Activated T-cell treated with anti-CD3 and anti-CD28 coated beads, Interleukin-2, amount 50 U/mL, for 48 hours (primary cell): ENCODE measurements at regions not wholly inside any gene's neighbourhood (a gene's known extent, or its start where the extent isn't known, plus 50 kb on each side); places are given as distances from the start of the nearest gene placed in this dataset.

Experiments
- DNase-seq, 2 experiments: peaks; one replicate each; pipeline ENCODE4 v3.0.0-alpha.2; 2020

DNA sequence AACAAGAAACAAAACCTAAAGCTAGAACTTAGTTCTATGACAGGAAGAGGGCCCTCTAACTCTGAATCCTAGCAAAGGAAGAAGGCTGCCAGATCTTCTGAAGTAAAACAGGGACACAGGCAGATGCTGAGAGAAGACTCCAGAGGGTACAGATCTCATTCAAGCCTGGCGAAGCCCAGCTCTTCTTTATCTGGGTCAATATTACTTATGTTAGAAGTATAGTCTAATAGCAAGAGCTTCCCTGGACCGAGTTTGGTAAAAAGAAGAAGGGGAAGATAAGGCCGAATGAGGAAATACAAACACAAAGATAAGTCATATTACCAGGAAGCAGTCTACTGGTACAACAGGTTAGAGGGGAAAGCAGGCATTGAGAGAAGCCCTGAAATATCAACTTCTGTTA is 79.9 kb upstream of the CCDC91 start:
- no peak for DNase-seq

DNA sequence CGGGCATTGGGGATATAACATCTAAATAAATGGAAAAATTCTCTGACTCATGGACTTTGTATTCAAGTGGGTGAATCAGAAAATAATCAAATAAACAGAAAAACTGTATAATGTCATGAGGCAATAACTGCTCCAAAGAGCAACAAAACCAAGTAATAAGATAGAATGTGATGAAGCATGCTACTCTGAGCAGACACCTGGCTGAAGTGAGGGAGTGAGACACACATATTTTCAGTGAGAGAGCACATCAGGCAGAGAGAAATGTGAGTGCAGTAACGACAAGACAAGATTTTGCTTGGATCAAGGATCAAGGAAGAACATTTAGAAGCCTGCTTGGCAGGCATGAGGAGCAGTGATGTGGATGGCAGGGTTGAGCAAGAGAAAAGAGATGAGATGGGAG is 75.8 kb upstream of the CCDC91 start:
- no peak for DNase-seq

DNA sequence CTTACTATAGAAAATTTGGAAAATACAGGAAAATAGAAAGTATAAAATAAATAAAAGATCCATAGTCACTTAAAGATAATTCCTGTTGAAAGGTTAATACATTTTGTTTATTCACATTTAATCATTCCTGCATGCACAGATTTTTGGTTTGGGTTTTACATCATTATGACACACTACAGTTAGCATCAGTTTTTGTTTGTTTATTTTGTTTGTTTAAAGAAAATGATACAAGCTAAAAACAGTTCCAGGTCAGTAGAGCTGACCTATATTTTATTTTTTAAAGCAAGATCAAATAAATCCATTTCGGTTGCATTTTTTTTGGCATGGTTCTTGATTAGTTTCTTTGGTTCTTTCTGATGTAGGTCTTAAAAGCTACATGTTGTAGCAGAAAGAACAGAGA is 68.8 kb upstream of the CCDC91 start:
- no peak for DNase-seq

DNA sequence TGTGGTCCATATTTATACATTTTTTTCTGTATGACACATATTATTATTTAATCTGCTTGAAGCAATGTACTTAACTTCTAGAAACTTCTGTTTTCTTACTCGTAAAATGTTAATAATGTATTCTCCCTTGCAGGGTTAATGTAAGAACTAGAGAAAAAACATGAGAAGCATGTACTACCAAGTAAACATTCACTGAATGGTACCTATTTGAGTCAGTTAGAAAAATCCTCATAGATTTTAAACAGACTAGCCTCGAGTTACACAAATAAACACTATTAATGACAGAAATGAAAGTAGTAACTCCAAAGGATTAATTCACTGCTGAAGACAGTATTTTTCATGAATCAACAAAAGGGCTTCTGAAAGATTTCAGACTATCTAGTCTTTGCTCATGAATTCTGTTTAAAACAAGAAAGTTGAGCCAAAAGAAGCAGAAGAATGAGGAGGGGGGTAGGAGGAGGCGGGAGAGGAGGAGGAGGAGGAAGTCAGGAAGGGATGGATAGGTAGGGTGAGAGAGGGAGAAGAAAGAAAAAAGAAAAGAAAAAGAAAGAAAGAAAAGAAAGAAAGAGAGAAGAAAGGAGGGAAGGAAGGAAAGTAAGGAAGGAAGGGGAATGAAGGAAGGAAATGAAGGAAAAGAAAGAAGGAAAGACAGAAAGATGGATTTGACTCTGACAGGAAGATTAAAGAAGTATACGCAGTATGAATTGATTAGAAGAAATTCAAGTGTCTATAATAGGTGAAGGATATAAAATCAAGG is 68.2 kb upstream of the CCDC91 start:
- no peak for DNase-seq

DNA sequence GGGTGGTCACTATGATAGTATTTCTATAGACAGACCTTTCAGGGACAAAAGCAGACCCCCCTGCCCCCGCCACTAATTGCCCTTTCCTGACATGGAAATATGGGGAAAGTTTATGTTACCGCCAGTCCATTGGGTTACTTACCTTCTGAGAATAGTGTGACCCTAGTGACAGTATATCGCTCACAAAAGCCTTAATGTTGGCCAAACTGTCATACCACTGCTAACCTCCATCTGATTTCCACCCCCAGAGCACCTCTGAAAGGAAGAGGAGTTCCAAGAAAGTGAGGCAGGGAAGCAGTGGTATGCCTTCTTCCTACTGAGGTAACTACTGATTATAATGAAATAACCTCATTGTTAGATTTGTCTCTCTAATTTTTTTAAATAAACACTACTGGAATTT is 67.5 kb upstream of the CCDC91 start:
- DNase-seq, result no peak

DNA sequence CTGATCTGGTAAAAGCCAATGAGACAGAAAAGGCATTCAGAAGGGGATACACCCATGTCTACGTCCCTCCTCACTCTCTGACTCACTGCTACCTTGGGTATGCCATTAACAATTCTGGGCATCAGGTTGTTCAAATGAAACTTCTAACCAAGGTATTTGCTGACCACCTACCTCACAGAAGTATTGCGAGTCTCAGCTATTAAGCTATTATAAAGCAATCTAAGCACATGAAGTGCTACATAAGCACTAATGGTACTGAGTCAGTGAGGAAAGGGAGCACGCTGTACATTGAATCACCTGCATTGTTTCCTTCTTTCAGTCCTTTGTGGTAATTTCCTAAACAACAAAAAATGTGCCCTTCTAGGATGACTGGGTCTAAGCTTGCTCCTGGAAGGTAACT is 62.8 kb upstream of the CCDC91 start:
- no peak for DNase-seq

DNA sequence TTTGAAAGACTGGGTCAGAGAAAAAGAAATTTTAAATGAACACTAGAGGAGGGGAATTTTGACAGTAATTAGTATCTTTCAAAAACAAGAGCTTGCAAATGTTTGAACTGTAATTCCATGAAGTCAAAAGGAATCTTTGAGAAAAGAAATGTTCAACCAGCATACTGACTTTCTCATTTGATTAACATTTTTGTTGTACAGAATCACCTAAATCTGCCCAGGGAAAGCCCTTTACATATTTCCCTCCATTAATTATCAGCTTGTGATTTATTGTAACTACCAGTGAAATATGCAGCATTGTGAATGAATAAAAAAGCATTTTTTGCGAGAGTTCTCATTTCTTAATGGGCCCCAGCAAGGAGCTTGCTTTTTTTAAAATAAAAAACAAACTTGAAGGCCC is 61.2 kb upstream of the CCDC91 start:
- DNase-seq, result no peak

DNA sequence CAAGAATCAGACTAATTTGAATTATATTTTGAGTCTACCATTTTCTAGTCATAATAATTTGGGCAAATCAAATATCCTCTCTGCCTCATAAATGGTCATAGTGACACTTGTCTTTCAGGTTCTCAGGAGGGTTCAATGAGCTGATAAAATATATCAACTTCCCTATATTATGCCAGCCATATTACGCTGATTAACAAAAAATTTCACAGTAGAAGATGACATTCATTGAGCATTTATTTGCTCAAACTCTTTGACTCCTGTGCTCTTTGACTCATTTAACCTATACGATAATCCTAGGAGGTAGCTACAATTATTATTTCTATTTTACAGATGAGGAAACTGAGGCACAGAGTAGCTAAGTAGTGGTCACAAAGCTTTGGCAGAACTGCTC is 60.0 kb upstream of the CCDC91 start:
- no peak for DNase-seq

DNA sequence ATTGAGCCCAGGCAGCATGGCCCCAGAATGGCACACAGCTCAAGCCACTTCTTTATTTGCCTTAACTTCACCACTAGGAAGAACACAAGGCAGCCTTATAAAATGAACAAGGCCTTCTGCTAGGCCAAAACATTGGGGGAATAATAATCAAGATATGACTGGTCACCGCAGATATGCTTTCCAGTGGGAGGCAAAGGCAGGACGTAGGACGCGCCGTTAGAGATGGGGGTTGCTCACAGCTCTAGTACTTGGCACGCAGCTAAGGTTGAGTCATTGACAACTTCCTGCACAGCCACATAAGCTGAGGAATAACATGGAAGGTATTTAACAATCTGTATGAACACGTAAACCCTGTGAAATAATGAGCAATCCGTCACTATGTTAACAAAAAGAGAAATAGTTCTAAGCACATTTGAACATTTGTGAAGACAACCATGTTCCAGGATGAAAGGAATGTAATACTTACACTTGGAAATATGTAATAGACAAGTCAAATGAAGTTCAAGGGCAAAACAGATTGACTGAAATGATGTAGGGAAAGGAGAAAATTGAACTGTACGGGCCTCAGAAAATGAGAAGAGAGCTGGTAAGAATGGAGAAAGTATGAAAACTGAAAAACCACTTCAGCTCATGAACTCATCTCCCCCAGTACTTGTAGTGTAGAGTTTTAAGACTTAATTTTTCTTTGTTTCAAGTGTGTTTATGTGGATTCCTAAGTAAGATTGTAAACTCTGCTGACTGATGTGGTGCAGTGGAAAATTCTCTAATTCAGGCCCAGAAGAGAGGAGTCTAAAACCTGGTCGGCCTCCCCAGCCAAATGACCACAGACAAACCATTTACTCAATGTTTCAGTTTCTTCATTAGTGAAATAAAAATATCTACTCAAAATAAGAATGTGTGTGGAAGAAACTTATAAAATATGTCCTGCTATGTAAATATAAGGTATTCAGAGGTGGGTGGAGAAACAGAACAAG is 59.3 kb upstream of the CCDC91 start:
- no peak for DNase-seq

DNA sequence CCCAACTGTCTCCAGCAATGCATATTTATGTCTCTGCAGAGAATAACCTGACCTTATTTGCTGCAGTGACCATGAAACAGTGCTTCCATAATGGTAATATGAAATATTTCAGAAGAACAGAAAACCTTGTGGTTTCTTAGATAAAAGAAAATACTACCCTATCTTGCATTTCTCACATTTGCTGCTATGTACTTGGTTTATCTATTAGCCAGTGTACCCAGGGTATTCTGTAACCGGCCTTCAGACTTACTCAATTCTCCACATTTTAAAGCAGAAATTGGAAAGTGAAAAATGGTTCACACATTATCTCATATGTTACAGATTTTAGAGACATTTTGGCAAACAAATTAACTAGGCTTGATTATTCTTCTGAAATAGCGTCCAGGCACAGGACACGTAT is 57.9 kb upstream of the CCDC91 start:
- no peak for DNase-seq

DNA sequence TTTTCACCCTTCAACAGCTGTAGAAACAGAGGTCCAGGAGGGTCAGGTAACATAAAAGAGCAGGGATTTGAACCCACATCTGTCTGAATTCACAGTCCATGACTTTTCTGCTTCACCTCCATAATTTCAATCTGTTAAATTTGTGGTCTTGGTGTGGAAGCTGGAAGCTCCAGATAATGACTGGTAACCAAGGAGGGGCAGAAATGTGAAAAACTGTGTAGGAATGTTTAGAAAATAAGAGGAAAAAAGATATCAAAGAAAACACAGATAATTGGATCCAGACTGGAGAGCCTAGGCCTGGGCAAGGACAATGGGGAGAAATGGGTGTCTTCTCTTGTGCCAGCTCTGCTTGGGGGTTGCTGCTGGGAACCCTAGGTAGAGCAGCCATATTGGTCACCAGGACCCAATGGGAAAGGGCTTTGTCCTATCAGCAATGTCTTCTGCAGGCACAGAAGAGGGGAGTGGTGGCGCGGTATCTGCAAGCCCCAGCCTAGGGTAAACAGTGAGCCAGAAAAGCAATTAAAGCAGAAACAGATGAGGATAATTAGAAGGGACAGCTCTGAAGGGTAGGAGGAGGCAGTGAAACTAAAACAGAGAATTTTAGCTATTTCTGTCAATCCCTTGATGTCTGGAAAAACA is 54.3 kb upstream of the CCDC91 start:
- no peak for DNase-seq

DNA sequence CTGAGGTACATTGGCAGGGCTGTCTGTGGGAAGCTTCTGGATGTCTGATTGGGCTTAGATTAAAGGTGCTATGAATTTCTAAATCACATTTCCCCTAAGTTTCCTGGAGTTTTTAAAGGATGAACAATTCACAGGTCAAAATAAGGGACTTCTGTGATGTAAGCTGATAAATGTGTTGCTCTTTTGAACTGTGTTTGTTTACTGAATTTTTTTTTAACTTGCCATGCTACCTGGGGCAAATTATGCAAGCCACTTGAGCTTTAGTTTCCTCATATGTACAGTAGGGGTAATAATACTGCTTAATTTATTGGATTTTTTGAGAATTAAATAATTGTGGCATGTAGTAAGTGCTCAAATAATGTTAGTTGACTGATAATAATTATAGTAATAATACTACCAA is 52.8 kb upstream of the CCDC91 start:
- DNase-seq, result no peak

DNA sequence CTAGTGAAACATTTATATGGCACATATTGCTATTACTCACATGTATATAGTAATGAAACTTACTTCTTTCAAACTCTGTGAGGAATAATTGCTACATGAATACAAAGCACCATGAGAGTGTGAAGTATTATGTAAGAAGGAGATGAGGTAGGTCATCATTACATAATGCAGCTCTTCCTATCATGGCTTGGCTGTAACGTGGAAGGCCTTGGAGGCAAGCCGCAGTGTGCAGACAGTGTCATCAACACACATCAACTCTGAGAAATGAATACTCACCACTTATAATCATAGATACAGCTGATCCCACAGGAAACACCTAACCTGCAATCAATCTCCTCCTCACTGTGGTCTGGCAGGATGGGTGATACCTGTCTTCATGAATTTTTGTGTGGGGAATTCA is 49.9 kb upstream of the CCDC91 start:
- no peak for DNase-seq
